ENCODE measurements at regions not wholly inside any gene's neighbourhood (a gene's known extent, or its start where the extent isn't known, plus 50 kb on each side); places are given as distances from the start of the nearest gene placed in this dataset.

DNA sequence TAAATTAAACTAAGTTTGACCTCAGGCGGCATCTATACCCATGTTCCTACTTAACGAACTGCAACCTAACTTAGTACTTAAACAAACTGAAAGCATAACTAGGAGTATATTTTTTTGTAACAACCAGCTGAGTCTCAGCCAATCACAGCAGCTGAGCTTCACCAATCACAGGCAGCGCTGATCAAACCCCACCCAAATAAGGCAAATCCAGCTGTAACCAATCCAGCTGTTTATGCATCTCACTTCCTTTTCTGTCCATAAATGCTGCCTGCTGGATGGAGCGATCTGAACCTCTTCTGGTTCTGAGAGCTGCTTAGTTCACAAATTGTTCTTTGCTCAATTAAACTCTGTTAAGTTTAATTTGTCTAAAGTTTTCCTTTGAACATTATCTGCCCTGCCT is 131.3 kb downstream of the PMP22 start:
- H3K27me3 ChIP-seq (ENCODE audit: control insufficient read depth, insufficient read depth, low read length): no peaks in the 10 kb centered on the region
- H3K4me1 ChIP-seq (ENCODE audit: control insufficient read depth, insufficient read depth, low read length): no peaks in the 10 kb centered on the region
- H3K9me3 ChIP-seq (ENCODE audit: control insufficient read depth, insufficient read depth, low read depth, low read length): no peaks in the 10 kb centered on the region
- no peak overlapping the region for H3K9ac ChIP-seq (ENCODE audit: low read length)
- no peaks in the 10 kb centered on the region for H3K36me3 ChIP-seq (ENCODE audit: control insufficient read depth, insufficient read depth, low read length)
- no peak overlapping the region for H3K4me3 ChIP-seq (ENCODE audit: low read depth, low read length)
- H3K27ac ChIP-seq (ENCODE audit: low read depth, low read length): no peak overlapping the region

DNA sequence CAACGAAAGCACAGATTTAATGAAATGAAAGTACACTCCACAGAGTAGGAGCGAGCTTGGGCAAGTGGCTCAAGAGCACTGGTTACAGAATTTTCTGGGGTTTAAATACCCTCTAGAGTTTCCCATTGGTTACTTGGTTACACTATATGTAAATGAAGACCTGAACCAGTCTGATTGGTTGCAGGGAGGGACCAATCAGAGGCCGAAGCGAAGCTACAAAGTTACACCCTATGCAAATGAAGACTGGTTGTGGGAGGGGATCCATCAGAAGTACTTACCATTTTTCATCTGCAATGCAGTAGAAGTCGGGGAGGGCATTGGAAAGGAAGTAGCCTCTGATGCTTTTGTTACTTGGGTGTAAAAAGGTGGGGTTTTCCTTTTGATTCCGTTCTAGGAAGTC is 132.0 kb downstream of the PMP22 start:
- no peak overlapping the region for H3K4me3 ChIP-seq (ENCODE audit: low read depth, low read length)
- no peaks in the 10 kb centered on the region for H3K36me3 ChIP-seq (ENCODE audit: control insufficient read depth, insufficient read depth, low read length)
- no peaks in the 10 kb centered on the region for H3K9me3 ChIP-seq (ENCODE audit: control insufficient read depth, insufficient read depth, low read depth, low read length)
- H3K9ac ChIP-seq (ENCODE audit: low read length): no peak overlapping the region
- no peaks in the 10 kb centered on the region for H3K4me1 ChIP-seq (ENCODE audit: control insufficient read depth, insufficient read depth, low read length)
- no peaks in the 10 kb centered on the region for H3K27me3 ChIP-seq (ENCODE audit: control insufficient read depth, insufficient read depth, low read length)
- no peak overlapping the region for H3K27ac ChIP-seq (ENCODE audit: low read depth, low read length)

DNA sequence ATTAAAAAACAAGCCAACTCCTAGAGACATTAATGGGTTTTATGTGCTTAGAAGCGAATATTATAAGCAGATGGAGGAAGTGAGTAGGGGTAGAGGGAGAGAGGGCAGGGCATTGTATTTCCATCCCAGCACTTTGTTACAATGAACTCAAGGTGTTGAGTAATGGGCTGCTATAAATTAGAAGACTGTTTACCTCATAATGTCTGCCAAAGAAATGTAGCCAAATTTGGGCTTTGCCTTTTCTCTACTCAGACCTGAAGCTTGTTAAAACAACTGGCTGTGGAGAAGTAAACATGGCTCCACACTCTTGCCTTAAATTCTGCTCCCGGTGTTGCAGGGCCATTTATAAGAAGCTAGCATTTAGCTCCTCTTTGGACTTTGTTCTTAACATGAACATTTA is 134.7 kb downstream of the PMP22 start:
- no peaks in the 10 kb centered on the region for H3K4me1 ChIP-seq (ENCODE audit: control insufficient read depth, insufficient read depth, low read length)
- H3K4me3 ChIP-seq (ENCODE audit: low read depth, low read length): no peak overlapping the region
- H3K9me3 ChIP-seq (ENCODE audit: control insufficient read depth, insufficient read depth, low read depth, low read length): no peaks in the 10 kb centered on the region
- no peak overlapping the region for H3K27ac ChIP-seq (ENCODE audit: low read depth, low read length)
- H3K27me3 ChIP-seq (ENCODE audit: control insufficient read depth, insufficient read depth, low read length): no peaks in the 10 kb centered on the region
- no peaks in the 10 kb centered on the region for H3K36me3 ChIP-seq (ENCODE audit: control insufficient read depth, insufficient read depth, low read length)
- H3K9ac ChIP-seq (ENCODE audit: low read length): no peak overlapping the region

DNA sequence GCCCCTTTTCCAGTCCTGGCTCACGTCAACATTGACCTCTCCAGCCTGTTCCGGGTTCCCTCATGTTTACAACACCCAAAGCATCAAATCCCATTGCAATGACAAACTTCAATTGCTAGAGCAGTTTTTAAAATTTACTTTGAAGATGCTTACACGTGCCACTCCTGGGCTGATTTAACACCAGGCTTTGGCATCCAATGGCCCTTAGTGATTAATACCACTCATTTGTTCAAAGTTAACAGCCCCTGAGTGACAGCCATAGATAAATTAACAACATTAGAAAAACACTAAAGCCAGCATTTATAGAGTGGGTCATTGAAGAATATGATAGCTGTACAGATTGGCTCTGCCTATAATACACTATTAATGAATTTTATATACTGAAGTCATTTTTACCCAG is 135.1 kb downstream of the PMP22 start:
- Histone ChIP-seq H3K27ac (ENCODE audit: low read depth, low read length) (no peak overlapping the region), H3K4me3 (ENCODE audit: low read depth, low read length) (no peak overlapping the region), H3K9me3 (ENCODE audit: control insufficient read depth, insufficient read depth, low read depth, low read length) (no peaks in the 10 kb centered on the region), H3K4me1 (ENCODE audit: control insufficient read depth, insufficient read depth, low read length) (no peaks in the 10 kb centered on the region), H3K36me3 (ENCODE audit: control insufficient read depth, insufficient read depth, low read length) (no peaks in the 10 kb centered on the region), H3K9ac (ENCODE audit: low read length) (no peak overlapping the region), H3K27me3 (ENCODE audit: control insufficient read depth, insufficient read depth, low read length) (no peaks in the 10 kb centered on the region)

DNA sequence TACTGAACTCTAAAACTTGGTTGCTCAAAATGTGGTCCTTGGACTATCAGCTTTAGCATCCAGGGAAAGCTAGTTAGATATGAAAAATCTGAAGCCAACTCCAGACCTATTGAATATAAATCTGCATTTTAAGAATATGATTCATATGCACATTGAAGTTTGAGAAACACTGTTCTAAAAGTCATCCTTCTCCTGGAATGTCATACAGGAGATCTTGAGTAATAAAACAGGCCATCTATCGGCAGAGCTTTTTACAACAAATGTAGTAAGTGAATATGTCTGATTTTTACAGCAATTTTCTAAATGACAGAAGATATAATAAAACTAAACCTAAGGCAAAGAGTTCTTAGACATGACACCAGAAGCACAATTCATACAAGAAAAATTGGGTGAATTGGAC is 140.4 kb downstream of the PMP22 start:
- Histone ChIP-seq H3K4me3 (ENCODE audit: low read depth, low read length) (no peak overlapping the region), H3K9me3 (ENCODE audit: control insufficient read depth, insufficient read depth, low read depth, low read length) (no peaks in the 10 kb centered on the region), H3K4me1 (ENCODE audit: control insufficient read depth, insufficient read depth, low read length) (no peaks in the 10 kb centered on the region), H3K27me3 (ENCODE audit: control insufficient read depth, insufficient read depth, low read length) (no peaks in the 10 kb centered on the region), H3K9ac (ENCODE audit: low read length) (no peak overlapping the region), H3K36me3 (ENCODE audit: control insufficient read depth, insufficient read depth, low read length) (no peaks in the 10 kb centered on the region), H3K27ac (ENCODE audit: low read depth, low read length) (no peak overlapping the region)

DNA sequence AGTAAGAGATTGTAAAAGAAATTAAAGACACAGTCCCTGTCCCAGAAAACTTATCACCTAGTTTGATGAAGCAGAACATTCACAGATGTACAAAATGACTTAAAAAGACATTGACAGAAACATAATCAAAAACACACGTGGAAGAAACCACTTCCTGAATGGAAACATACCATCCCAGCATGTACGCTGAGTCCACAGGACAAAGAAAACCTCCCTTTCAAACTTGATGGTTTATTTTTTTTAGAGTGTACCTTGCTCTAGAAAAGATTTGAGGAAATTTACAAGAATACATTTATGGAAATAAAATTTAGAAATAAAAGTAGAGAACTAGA is 140.9 kb downstream of the PMP22 start:
- Histone ChIP-seq H3K27me3 (ENCODE audit: control insufficient read depth, insufficient read depth, low read length) (no peaks in the 10 kb centered on the region), H3K4me3 (ENCODE audit: low read depth, low read length) (no peak overlapping the region), H3K36me3 (ENCODE audit: control insufficient read depth, insufficient read depth, low read length) (no peaks in the 10 kb centered on the region), H3K27ac (ENCODE audit: low read depth, low read length) (no peak overlapping the region), H3K4me1 (ENCODE audit: control insufficient read depth, insufficient read depth, low read length) (no peaks in the 10 kb centered on the region), H3K9me3 (ENCODE audit: control insufficient read depth, insufficient read depth, low read depth, low read length) (no peaks in the 10 kb centered on the region), H3K9ac (ENCODE audit: low read length) (no peak overlapping the region)

DNA sequence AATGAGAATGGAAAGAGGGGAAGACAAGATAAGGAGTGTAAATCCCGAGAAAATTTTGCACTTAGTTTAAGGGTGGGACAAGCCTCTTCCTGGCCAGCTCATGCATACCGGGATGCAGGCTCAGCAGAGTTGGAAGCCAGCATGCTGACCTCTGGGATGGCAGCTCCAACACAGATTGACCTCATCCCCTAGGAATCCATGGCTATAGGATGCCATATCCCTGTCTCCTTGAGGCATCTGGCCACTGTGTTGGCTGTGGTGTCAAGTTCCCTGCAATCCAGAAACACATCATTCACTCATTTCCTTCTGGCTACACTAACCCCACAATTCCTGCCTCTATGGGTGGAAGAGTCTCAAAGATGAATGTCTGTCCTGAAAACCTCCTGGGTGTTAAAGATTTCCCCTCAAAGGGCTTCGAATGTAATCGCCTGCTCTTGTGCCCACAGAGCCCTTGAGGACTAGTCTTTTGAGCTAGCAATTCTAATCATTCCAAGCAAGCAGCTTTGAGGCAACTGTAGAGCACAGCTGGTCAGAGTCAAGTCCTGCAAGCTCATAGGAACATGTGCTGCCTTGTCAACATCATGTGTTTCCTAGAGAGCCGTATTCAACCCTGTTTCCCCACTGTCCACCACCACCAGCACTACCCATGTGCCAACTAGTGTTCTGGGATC is 141.4 kb downstream of the PMP22 start:
- no peaks in the 10 kb centered on the region for H3K27me3 ChIP-seq (ENCODE audit: control insufficient read depth, insufficient read depth, low read length)
- no peak overlapping the region for H3K27ac ChIP-seq (ENCODE audit: low read depth, low read length)
- no peaks in the 10 kb centered on the region for H3K36me3 ChIP-seq (ENCODE audit: control insufficient read depth, insufficient read depth, low read length)
- no peaks in the 10 kb centered on the region for H3K9me3 ChIP-seq (ENCODE audit: control insufficient read depth, insufficient read depth, low read depth, low read length)
- H3K9ac ChIP-seq (ENCODE audit: low read length): no peak overlapping the region
- no peaks in the 10 kb centered on the region for H3K4me1 ChIP-seq (ENCODE audit: control insufficient read depth, insufficient read depth, low read length)
- no peak overlapping the region for H3K4me3 ChIP-seq (ENCODE audit: low read depth, low read length)

DNA sequence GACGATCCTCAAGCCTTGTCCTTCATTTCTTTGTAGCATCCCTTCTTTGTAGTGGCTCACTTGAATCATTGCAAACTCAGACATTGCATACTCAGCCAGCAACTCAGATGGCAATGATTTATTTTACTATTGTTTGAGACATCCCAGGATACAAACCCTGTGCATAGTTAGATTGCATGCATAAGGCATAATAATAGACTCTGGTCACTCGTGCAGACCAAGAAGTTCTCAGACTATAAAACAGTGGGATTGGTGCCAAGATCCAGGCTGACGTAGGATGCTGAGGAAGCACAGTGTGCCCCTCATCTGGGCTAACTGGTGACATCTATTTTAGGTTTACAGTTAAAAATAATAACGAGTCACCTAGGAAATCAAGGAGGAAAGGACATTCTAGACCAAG is 142.3 kb downstream of the PMP22 start:
- H3K9ac ChIP-seq (ENCODE audit: low read length): no peak overlapping the region
- no peak overlapping the region for H3K27ac ChIP-seq (ENCODE audit: low read depth, low read length)
- H3K4me1 ChIP-seq (ENCODE audit: control insufficient read depth, insufficient read depth, low read length): peaks cover 1% of the 10 kb centered on the region; the same call in 1 of the 2 replicates
- H3K9me3 ChIP-seq (ENCODE audit: control insufficient read depth, insufficient read depth, low read depth, low read length): no peaks in the 10 kb centered on the region
- H3K27me3 ChIP-seq (ENCODE audit: control insufficient read depth, insufficient read depth, low read length): no peaks in the 10 kb centered on the region
- no peak overlapping the region for H3K4me3 ChIP-seq (ENCODE audit: low read depth, low read length)
- H3K36me3 ChIP-seq (ENCODE audit: control insufficient read depth, insufficient read depth, low read length): no peaks in the 10 kb centered on the region

DNA sequence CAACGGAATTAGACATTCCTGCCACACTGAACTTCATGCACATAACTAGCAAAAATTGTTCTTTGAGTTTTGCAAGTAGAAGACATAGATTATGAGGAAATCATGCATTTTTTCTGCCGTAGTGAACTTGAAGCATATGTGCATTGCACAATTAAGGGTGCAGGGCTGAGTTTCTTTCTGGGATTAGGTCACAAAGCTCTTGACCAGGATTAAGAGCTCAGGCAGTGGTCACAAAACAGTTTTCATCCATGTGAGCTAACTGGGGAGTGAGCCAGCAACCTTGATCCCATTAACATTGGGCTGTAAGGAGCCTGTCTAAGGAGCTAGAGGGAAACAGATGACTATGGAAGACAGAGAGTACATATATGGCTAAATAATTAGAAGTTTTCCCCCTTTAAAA is 143.7 kb downstream of the PMP22 start:
- H3K27ac ChIP-seq (ENCODE audit: low read depth, low read length): no peak overlapping the region
- H3K4me1 ChIP-seq (ENCODE audit: control insufficient read depth, insufficient read depth, low read length): peaks cover 8% of the 10 kb centered on the region; the same call in 1 of the 2 replicates
- no peak overlapping the region for H3K4me3 ChIP-seq (ENCODE audit: low read depth, low read length)
- H3K27me3 ChIP-seq (ENCODE audit: control insufficient read depth, insufficient read depth, low read length): no peaks in the 10 kb centered on the region
- H3K9ac ChIP-seq (ENCODE audit: low read length): no peak overlapping the region
- peaks cover 3% of the 10 kb centered on the region; the same call in 1 of the 2 replicates for H3K9me3 ChIP-seq (ENCODE audit: control insufficient read depth, insufficient read depth, low read depth, low read length)
- H3K36me3 ChIP-seq (ENCODE audit: control insufficient read depth, insufficient read depth, low read length): no peaks in the 10 kb centered on the region

DNA sequence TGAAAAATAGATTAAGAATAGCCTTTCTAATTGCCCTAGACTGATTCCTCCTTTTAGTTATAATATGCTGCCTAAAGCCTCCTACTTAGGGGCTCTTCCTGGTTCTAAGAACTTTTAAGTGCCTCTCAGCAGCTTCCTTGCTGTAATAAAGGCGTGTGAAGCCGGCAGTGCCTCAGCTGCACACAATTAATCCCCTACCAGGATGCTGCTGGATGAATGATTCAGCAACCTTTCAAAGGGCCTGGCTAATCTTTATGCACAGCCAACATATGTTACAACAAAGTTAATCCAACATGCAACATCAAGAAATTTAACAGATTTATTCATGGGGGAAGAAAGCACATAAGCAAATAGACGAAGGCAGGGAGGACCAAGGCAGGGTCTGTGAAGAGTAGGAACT is 145.2 kb downstream of the PMP22 start:
- Histone ChIP-seq H3K4me1 (ENCODE audit: control insufficient read depth, insufficient read depth, low read length) (peaks cover 8% of the 10 kb centered on the region; the same call in 1 of the 2 replicates), H3K36me3 (ENCODE audit: control insufficient read depth, insufficient read depth, low read length) (no peaks in the 10 kb centered on the region), H3K9ac (ENCODE audit: low read length) (no peak overlapping the region), H3K27me3 (ENCODE audit: control insufficient read depth, insufficient read depth, low read length) (no peaks in the 10 kb centered on the region), H3K27ac (ENCODE audit: low read depth, low read length) (no peak overlapping the region), H3K4me3 (ENCODE audit: low read depth, low read length) (no peak overlapping the region), H3K9me3 (ENCODE audit: control insufficient read depth, insufficient read depth, low read depth, low read length) (peaks cover 17% of the 10 kb centered on the region; the same call in 1 of the 2 replicates)

DNA sequence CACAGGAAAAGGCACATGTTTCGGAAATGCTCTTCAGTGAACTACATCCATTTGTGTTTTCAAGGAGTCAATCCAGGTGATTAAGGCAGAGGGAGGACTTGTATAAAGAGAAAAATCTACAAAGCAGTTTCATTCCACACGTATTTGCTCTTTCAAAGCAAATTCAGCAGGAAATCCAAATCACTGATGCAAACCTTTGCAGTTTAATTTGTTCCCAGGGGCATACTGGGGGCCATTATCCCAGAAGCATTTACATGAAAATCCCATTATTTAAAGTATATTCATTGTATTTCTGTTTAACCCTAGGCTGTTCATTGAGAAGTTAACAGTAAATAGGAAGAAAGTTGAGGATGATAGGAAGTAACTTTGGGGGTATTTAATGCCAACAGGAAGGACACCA is 147.9 kb downstream of the PMP22 start:
- Histone ChIP-seq H3K36me3 (ENCODE audit: control insufficient read depth, insufficient read depth, low read length) (no peaks in the 10 kb centered on the region), H3K9ac (ENCODE audit: low read length) (no peak overlapping the region), H3K27ac (ENCODE audit: low read depth, low read length) (no peak overlapping the region), H3K4me3 (ENCODE audit: low read depth, low read length) (no peak overlapping the region), H3K27me3 (ENCODE audit: control insufficient read depth, insufficient read depth, low read length) (no peaks in the 10 kb centered on the region), H3K9me3 (ENCODE audit: control insufficient read depth, insufficient read depth, low read depth, low read length) (peaks cover 17% of the 10 kb centered on the region; the same call in 1 of the 2 replicates), H3K4me1 (ENCODE audit: control insufficient read depth, insufficient read depth, low read length) (peaks cover 12% of the 10 kb centered on the region)
